Loucy (cell line): ENCODE measurements at regions not wholly inside any gene's neighbourhood (a gene's known extent, or its start where the extent isn't known, plus 50 kb on each side); places are given as distances from the start of the nearest gene placed in this dataset.

Source experiments
- H2AFZ ChIP-seq: fragments of 200-600 bp; sonication (generic); 2 replicates; pipeline ENCODE4 v1.6.0; 2016; ENCODE audit warnings: antibody characterized with exemption, mild to moderate bottlenecking, low read length, moderate library complexity
- H3F3A ChIP-seq: fragments of 200-600 bp; 2 replicates; pipeline ENCODE4 v1.6.0; 2016; ENCODE audit warnings: antibody characterized with exemption, low read depth, mild to moderate bottlenecking
- H3K27me3 ChIP-seq: fragments of 200-600 bp; sonication (generic); 2 replicates; pipeline ENCODE4 v1.6.1; 2014; ENCODE audit warnings: low read length, mild to moderate bottlenecking; ENCODE audit not compliant: insufficient read depth, poor library complexity, severe bottlenecking
- H3K36me3 ChIP-seq: fragments of 200-600 bp; sonication (generic); 2 replicates; pipeline ENCODE4 v1.6.1; 2016; ENCODE audit warnings: low read length; ENCODE audit not compliant: insufficient read depth
- H3K4me1 ChIP-seq: fragments of 200-600 bp; sonication (generic); 2 replicates; pipeline ENCODE4 v1.5.1; 2014; ENCODE audit warnings: low read length, mild to moderate bottlenecking; ENCODE audit not compliant: insufficient read depth, poor library complexity, severe bottlenecking
- H3K4me2 ChIP-seq: fragments of 200-600 bp; sonication (generic); 2 replicates; pipeline ENCODE4 v1.6.0; 2014; ENCODE audit warnings: antibody characterized with exemption, low read length, low read depth, mild to moderate bottlenecking; ENCODE audit not compliant: poor library complexity, severe bottlenecking
- H3K4me3 ChIP-seq: fragments of 200-600 bp; sonication (generic); 2 replicates; pipeline ENCODE4 v1.5.1; 2014; ENCODE audit warnings: low read length, mild to moderate bottlenecking, mixed read lengths; ENCODE audit not compliant: poor library complexity, severe bottlenecking
- H3K79me2 ChIP-seq: fragments of 200-600 bp; sonication (generic); 2 replicates; pipeline ENCODE4 v1.6.1; 2014; ENCODE audit warnings: low read length; ENCODE audit not compliant: insufficient read depth
- H3K9ac ChIP-seq: fragments of 200-600 bp; sonication (generic); 2 replicates; pipeline ENCODE4 v1.6.0; 2014; ENCODE audit warnings: mild to moderate bottlenecking, low read depth, low read length, moderate library complexity; ENCODE audit not compliant: poor library complexity, severe bottlenecking
- H3K9me2 ChIP-seq: fragments of 200-600 bp; sonication (generic); replicated peaks from 2 replicates; pipeline ENCODE4 v1.6.1; 2016; ENCODE audit warnings: low read depth, low read length, mixed read lengths
- H3K9me3 ChIP-seq: fragments of 200-600 bp; sonication (generic); 2 replicates; pipeline ENCODE4 v1.6.1; 2014; ENCODE audit warnings: mild to moderate bottlenecking, antibody characterized with exemption, low read length, low read depth; ENCODE audit not compliant: insufficient read depth
- H4K20me1 ChIP-seq: fragments of 200-600 bp; sonication (generic); 2 replicates; pipeline ENCODE4 v1.6.0; 2014; ENCODE audit warnings: antibody characterized with exemption, low read length, mild to moderate bottlenecking; ENCODE audit not compliant: insufficient read depth, poor library complexity, severe bottlenecking
- CTCF ChIP-seq: fragments of 200-600 bp; sonication (generic); conservative IDR thresholded peaks from 2 replicates; pipeline ENCODE4 v1.5.1; 2014; ENCODE audit warnings: mild to moderate bottlenecking, antibody characterized with exemption, low read length
- EZH2phosphoT487 ChIP-seq: fragments of 200-600 bp; IDR thresholded peaks from 2 replicates; pipeline ENCODE4 v1.6.1; 2018; ENCODE audit warnings: antibody characterized with exemption, mild to moderate bottlenecking, moderate library complexity, borderline replicate concordance

GRCh38 chr2:16726147-16726546, 60.5 kb upstream of the CYRIA start:
- no peak overlapping the region for H3K4me2 ChIP-seq
- no peak for TF ChIP-seq EZH2phosphoT487
- TF ChIP-seq CTCF: no peak
- H4K20me1 ChIP-seq: no peaks in the 10 kb centered on the region
- H3K4me3 ChIP-seq: no peak overlapping the region
- H3K4me1 ChIP-seq: no peaks in the 10 kb centered on the region
- H3K27me3 ChIP-seq: no peaks in the 10 kb centered on the region
- no peak overlapping the region for H2AFZ ChIP-seq
- H3K9me2 ChIP-seq: no peaks in the 10 kb centered on the region
- H3K9ac ChIP-seq: no peak overlapping the region
- no peaks in the 10 kb centered on the region for H3K36me3 ChIP-seq
- no peaks in the 10 kb centered on the region for H3F3A ChIP-seq
- no peaks in the 10 kb centered on the region for H3K79me2 ChIP-seq
- no peaks in the 10 kb centered on the region for H3K9me3 ChIP-seq

- Histone ChIP-seq H4K20me1 (no peaks in the 10 kb centered on the region), H3K4me3 (no peak overlapping the region), H3K36me3 (no peaks in the 10 kb centered on the region), H3K9me3 (no peaks in the 10 kb centered on the region), H3K4me2 (no peak overlapping the region), H3K9me2 (no peaks in the 10 kb centered on the region), H3K79me2 (no peaks in the 10 kb centered on the region), H3K9ac (no peak overlapping the region), H3K27me3 (no peaks in the 10 kb centered on the region), H3F3A (no peaks in the 10 kb centered on the region), H2AFZ (no peak overlapping the region), H3K4me1 (no peaks in the 10 kb centered on the region)
- TF ChIP-seq CTCF (no peak), EZH2phosphoT487 (no peak)
These were observed 59.9 kb upstream of the CYRIA start for GRCh38 chr2:16725549-16725948.

GRCh38 chr2:16722677-16723076, 57.0 kb upstream of the CYRIA start:
- H3K9me2 ChIP-seq: no peaks in the 10 kb centered on the region
- no peak overlapping the region for H3K4me2 ChIP-seq
- H3K36me3 ChIP-seq: no peaks in the 10 kb centered on the region
- no peaks in the 10 kb centered on the region for H3K79me2 ChIP-seq
- H3K4me3 ChIP-seq: no peak overlapping the region
- H2AFZ ChIP-seq: no peak overlapping the region
- TF ChIP-seq EZH2phosphoT487: no peak
- peak; percentile 71 for TF ChIP-seq CTCF
- no peaks in the 10 kb centered on the region for H3K9me3 ChIP-seq
- H4K20me1 ChIP-seq: no peaks in the 10 kb centered on the region
- no peaks in the 10 kb centered on the region for H3K27me3 ChIP-seq
- no peak overlapping the region for H3K9ac ChIP-seq
- H3K4me1 ChIP-seq: no peaks in the 10 kb centered on the region
- no peaks in the 10 kb centered on the region for H3F3A ChIP-seq
